A549 (cell line): ENCODE measurements at regions not wholly inside any gene's neighbourhood (a gene's known extent, or its start where the extent isn't known, plus 50 kb on each side); places are given as distances from the start of the nearest gene placed in this dataset.

ENCODE experiments used
- ATAC-seq, 2 experiments: fragments of 200-7000 bp in 1 of 2; fragments of >200 bp in 1 of 2; cut with Nextera tagmentation in 1 of 2; cut with Tn5 transposase in 1 of 2; 3 replicates each; pipeline versions ENCODE4 v1.8.0 to v1.9.1; 2018 to 2020; ENCODE audit warnings: mild to moderate bottlenecking in 1 of 2, moderate library complexity in 1 of 2
- CTCF ChIA-PET: fragments of 300-600 bp; sonication (Branson Sonifier 250); formaldehyde crosslinking; extraction: SDS; loops from one replicate; lab custom pipeline; 2021; ENCODE audit warnings: antibody characterized with exemption, inconsistent platforms; lab: Yijun Ruan, JAX
- POLR2A ChIA-PET: fragments of 350-600 bp; formaldehyde crosslinking; extraction: SDS; loops from one replicate; lab custom pipeline; 2021; ENCODE audit warnings: antibody characterized with exemption, inconsistent platforms; lab: Yijun Ruan, JAX
- DNase-seq, 2 experiments: peaks; one replicate each; pipeline versions ENCODE4 v3.0.0 to v3.0.0-alpha.2; 2011 to 2016; ENCODE audit warnings: low read depth in 1 of 2, low spot score in 1 of 2
- FAIRE-seq: peaks from 2 replicates; lab custom pipeline; 2011; peaks lifted over from hg19 to GRCh38; lab: Jason Lieb, UNC
- H3K27ac ChIP-seq, 2 experiments: fragments of >200 bp; sonication (Bioruptor Twin); formaldehyde crosslinking; 3 replicates each; pipeline ENCODE4 v1.5.1; 2016 to 2017
- H3K4me1 ChIP-seq: fragments of >200 bp; sonication (Bioruptor Twin); formaldehyde crosslinking; 3 replicates; pipeline ENCODE4 v1.6.1; 2016
- H3K4me2 ChIP-seq: fragments of >200 bp; sonication (Bioruptor Twin); formaldehyde crosslinking; 3 replicates; pipeline ENCODE4 v1.6.1; 2016
- H3K4me3 ChIP-seq: fragments of >200 bp; sonication (Bioruptor Twin); formaldehyde crosslinking; 3 replicates; pipeline ENCODE4 v1.5.1; 2016
- H3K9me3 ChIP-seq: fragments of >200 bp; sonication (Bioruptor Twin); formaldehyde crosslinking; 3 replicates; pipeline ENCODE4 v1.6.1; 2016
- CHD4 ChIP-seq: fragments of 200-600 bp; sonication (generic); IDR thresholded peaks from 2 replicates; pipeline ENCODE4 v1.6.1; 2016; ENCODE audit warnings: antibody characterized with exemption, mild to moderate bottlenecking, borderline replicate concordance
- EHF ChIP-seq: fragments of 250-450 bp; sonication (Bioruptor Pico); IDR thresholded peaks from 2 replicates; pipeline ENCODE4 v1.5.0; 2020; ENCODE audit warnings: mild to moderate bottlenecking
- EHMT2 ChIP-seq: fragments of 200-600 bp; sonication (generic); IDR thresholded peaks from 2 replicates; pipeline ENCODE4 v1.6.1; 2016; ENCODE audit warnings: antibody characterized with exemption, low read depth, mild to moderate bottlenecking, moderate library complexity
- HOXB5 ChIP-seq: fragments of 250-450 bp; sonication (Bioruptor Pico); IDR thresholded peaks from 2 replicates; pipeline ENCODE4 v1.5.0; 2020; ENCODE audit warnings: mild to moderate bottlenecking, moderate library complexity
- JUNB ChIP-seq: fragments of >200 bp; sonication (Bioruptor Twin); formaldehyde crosslinking; IDR thresholded peaks from 2 replicates; pipeline ENCODE4 v1.6.1; 2016
- KDM1A ChIP-seq: fragments of 200-600 bp; sonication (generic); IDR thresholded peaks from 2 replicates; pipeline ENCODE4 v1.6.1; 2016; ENCODE audit warnings: low read depth, mild to moderate bottlenecking
- KDM5A ChIP-seq: fragments of 200-600 bp; sonication (generic); IDR thresholded peaks from 2 replicates; pipeline ENCODE4 v1.6.1; 2016; ENCODE audit warnings: antibody characterized with exemption, mild to moderate bottlenecking
- MAFK ChIP-seq: fragments of 450-650 bp; IDR thresholded peaks from 2 replicates; pipeline ENCODE4 v1.6.1; 2014; ENCODE audit not compliant: partially characterized antibody
- MAZ ChIP-seq: fragments of 150-350 bp; IDR thresholded peaks from 2 replicates; pipeline ENCODE4 v1.6.1; 2014; ENCODE audit warnings: antibody characterized with exemption, low read depth, low read length, borderline replicate concordance
- MYC ChIP-seq: IDR thresholded peaks from 2 replicates; pipeline ENCODE4 v1.6.1; 2012; ENCODE audit warnings: mild to moderate bottlenecking, inconsistent platforms, low read length, improper control_type of control experiment, borderline replicate concordance
- PHF8 ChIP-seq: fragments of 200-600 bp; sonication (generic); IDR thresholded peaks from 2 replicates; pipeline ENCODE4 v1.6.1; 2016; ENCODE audit warnings: low read depth, mild to moderate bottlenecking, antibody characterized with exemption, moderate library complexity, borderline replicate concordance
- POLR2AphosphoS2 ChIP-seq: conservative IDR thresholded peaks from 2 replicates; pipeline ENCODE4 v1.6.1; 2012; ENCODE audit warnings: low read length, improper control_type of control experiment, inconsistent platforms
- TFCP2L1 ChIP-seq: fragments of 250-450 bp; sonication (Bioruptor Pico); IDR thresholded peaks from 2 replicates; pipeline ENCODE4 v1.5.0; 2021; ENCODE audit warnings: mild to moderate bottlenecking
- ZSCAN20 ChIP-seq: fragments of 250-450 bp; sonication (Bioruptor Pico); IDR thresholded peaks from 2 replicates; pipeline ENCODE4 v1.8.0; 2022; ENCODE audit warnings: mild to moderate bottlenecking, moderate library complexity
- WGBS: methylation state at CpG from one replicate; pipeline ENCODE4 v1.1.6; 2017; ENCODE audit errors: missing lambda C conversion rate; 5-methylcytosine and 5-hydroxymethylcytosine counted together
- TF ChIP-seq, protein P1 (sequence below): fragments of 250-450 bp; sonication (Bioruptor Pico); IDR thresholded peaks from 2 replicates; pipeline ENCODE4 v1.5.0; 2020; ENCODE audit warnings: low read depth, mild to moderate bottlenecking, moderate library complexity
- TF ChIP-seq, protein P2 (sequence below): fragments of 200-600 bp; sonication (generic); IDR thresholded peaks from 2 replicates; pipeline ENCODE4 v1.6.1; 2016; ENCODE audit warnings: antibody characterized with exemption, mild to moderate bottlenecking, moderate library complexity
- TF ChIP-seq, protein P3 (sequence below): fragments of >200 bp; sonication (Bioruptor Twin); formaldehyde crosslinking; IDR thresholded peaks from 2 replicates; pipeline ENCODE4 v1.6.1; 2016
- TF ChIP-seq, protein P4 (sequence below): IDR thresholded peaks from 2 replicates; pipeline ENCODE4 v1.6.1; 2012
- TF ChIP-seq, protein P5 (sequence below): fragments of >200 bp; sonication (Bioruptor Twin); formaldehyde crosslinking; IDR thresholded peaks from 3 replicates; pipeline ENCODE4 v1.6.1; 2016
- TF ChIP-seq, protein P6 (sequence below): IDR thresholded peaks from 2 replicates; pipeline ENCODE4 v1.6.1; 2012

DNA sequence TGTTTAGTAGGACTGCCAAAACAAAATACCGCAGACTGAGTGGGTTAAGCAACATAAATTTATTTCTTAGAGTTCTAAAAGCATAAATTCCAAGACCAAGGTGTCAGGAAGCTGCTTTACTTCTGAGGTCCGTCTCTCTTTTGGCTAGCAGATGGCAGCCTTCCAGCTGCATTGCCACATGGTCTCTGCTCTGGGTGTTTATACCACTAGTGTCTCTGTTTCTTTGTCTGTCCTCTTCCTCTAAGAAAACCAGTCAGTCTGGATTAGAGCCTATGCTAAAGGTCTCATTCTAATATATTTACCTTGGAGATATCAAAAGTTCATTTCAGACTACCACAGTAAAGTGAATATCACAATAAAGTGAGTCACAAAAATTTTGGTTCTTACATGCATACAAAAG is 519.8 kb downstream of the COL11A1 start:
- ChIA-PET CTCF (no interaction called here), POLR2A (no interaction called here)
- 22% methylated on average over 2 of the region's 2 CpGs for WGBS
- no peak overlapping the region for H3K4me3 ChIP-seq
- no peaks in the 10 kb centered on the region for H3K9me3 ChIP-seq
- ATAC-seq (no peak), FAIRE-seq (no peak)
- no peak overlapping the region for H3K27ac ChIP-seq
- no peak for TF ChIP-seq JUNB
- TF ChIP-seq MAZ: no peak
- no peak for TF ChIP-seq KDM5A
- no peak for TF ChIP-seq HOXB5
- TF ChIP-seq POLR2AphosphoS2: no peak
- TF ChIP-seq, protein P1, sequence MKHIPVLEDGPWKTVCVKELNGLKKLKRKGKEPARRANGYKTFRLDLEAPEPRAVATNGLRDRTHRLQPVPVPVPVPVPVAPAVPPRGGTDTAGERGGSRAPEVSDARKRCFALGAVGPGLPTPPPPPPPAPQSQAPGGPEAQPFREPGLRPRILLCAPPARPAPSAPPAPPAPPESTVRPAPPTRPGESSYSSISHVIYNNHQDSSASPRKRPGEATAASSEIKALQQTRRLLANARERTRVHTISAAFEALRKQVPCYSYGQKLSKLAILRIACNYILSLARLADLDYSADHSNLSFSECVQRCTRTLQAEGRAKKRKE (CRISPR knock-in tag): no peak
- TF ChIP-seq, protein P2, sequence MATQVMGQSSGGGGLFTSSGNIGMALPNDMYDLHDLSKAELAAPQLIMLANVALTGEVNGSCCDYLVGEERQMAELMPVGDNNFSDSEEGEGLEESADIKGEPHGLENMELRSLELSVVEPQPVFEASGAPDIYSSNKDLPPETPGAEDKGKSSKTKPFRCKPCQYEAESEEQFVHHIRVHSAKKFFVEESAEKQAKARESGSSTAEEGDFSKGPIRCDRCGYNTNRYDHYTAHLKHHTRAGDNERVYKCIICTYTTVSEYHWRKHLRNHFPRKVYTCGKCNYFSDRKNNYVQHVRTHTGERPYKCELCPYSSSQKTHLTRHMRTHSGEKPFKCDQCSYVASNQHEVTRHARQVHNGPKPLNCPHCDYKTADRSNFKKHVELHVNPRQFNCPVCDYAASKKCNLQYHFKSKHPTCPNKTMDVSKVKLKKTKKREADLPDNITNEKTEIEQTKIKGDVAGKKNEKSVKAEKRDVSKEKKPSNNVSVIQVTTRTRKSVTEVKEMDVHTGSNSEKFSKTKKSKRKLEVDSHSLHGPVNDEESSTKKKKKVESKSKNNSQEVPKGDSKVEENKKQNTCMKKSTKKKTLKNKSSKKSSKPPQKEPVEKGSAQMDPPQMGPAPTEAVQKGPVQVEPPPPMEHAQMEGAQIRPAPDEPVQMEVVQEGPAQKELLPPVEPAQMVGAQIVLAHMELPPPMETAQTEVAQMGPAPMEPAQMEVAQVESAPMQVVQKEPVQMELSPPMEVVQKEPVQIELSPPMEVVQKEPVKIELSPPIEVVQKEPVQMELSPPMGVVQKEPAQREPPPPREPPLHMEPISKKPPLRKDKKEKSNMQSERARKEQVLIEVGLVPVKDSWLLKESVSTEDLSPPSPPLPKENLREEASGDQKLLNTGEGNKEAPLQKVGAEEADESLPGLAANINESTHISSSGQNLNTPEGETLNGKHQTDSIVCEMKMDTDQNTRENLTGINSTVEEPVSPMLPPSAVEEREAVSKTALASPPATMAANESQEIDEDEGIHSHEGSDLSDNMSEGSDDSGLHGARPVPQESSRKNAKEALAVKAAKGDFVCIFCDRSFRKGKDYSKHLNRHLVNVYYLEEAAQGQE: no peak
- TF ChIP-seq, protein P3, sequence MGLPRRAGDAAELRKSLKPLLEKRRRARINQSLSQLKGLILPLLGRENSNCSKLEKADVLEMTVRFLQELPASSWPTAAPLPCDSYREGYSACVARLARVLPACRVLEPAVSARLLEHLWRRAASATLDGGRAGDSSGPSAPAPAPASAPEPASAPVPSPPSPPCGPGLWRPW: no peak
- no peak for TF ChIP-seq EHF (CRISPR knock-in tag)
- no peak for TF ChIP-seq PHF8
- no peak for TF ChIP-seq MAFK
- no peak for TF ChIP-seq MYC
- TF ChIP-seq, protein P4, sequence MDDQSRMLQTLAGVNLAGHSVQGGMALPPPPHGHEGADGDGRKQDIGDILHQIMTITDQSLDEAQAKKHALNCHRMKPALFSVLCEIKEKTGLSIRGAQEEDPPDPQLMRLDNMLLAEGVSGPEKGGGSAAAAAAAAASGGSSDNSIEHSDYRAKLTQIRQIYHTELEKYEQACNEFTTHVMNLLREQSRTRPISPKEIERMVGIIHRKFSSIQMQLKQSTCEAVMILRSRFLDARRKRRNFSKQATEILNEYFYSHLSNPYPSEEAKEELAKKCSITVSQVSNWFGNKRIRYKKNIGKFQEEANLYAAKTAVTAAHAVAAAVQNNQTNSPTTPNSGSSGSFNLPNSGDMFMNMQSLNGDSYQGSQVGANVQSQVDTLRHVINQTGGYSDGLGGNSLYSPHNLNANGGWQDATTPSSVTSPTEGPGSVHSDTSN: no peak
- no peak for TF ChIP-seq KDM1A
- no peak for TF ChIP-seq TFCP2L1 (CRISPR knock-in tag)
- TF ChIP-seq, protein P5, sequence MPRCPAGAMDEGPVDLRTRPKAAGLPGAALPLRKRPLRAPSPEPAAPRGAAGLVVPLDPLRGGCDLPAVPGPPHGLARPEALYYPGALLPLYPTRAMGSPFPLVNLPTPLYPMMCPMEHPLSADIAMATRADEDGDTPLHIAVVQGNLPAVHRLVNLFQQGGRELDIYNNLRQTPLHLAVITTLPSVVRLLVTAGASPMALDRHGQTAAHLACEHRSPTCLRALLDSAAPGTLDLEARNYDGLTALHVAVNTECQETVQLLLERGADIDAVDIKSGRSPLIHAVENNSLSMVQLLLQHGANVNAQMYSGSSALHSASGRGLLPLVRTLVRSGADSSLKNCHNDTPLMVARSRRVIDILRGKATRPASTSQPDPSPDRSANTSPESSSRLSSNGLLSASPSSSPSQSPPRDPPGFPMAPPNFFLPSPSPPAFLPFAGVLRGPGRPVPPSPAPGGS: no peak
- TF ChIP-seq, protein P6, sequence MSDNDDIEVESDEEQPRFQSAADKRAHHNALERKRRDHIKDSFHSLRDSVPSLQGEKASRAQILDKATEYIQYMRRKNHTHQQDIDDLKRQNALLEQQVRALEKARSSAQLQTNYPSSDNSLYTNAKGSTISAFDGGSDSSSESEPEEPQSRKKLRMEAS: no peak
- no peak for TF ChIP-seq ZSCAN20 (CRISPR knock-in tag)
- no peak for TF ChIP-seq EHMT2
- TF ChIP-seq, all 56 proteins: peak for 0
- Histone ChIP-seq H3K4me2 (no peak overlapping the region), H3K4me1 (no peaks in the 10 kb centered on the region)
- no peak for DNase-seq

DNA sequence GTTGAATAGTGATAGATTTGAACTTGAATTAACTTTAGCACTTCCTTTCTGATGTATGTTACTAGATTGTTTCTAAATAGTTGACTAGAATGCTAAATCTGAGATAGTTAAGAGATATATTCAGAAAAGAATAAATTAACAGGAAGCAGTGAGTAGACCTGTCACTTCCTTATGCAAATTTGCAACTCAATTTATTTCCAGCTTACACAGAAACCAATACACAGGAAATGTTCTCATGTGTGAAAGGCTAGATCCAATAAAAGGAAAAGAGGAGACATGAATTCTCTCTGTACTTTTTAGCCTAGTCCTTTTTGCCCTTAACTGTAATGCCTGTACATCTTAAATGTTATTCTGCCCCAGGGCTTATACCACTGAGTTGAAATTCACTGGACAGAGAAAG is 522.3 kb downstream of the COL11A1 start:
- ATAC-seq: no peak
- TF ChIP-seq, protein P6: no peak
- TF ChIP-seq, protein P2: no peak
- TF ChIP-seq MAZ: no peak
- TF ChIP-seq CHD4: no peak
- H3K9me3 ChIP-seq: no peaks in the 10 kb centered on the region
- DNase-seq: no peak
- H3K4me2 ChIP-seq: no peak overlapping the region
- no peaks in the 10 kb centered on the region for H3K4me1 ChIP-seq
- no peak overlapping the region for H3K4me3 ChIP-seq
- ChIA-PET POLR2A (no interaction called here), CTCF (no interaction called here)
- H3K27ac ChIP-seq: no peak overlapping the region
- no peak for FAIRE-seq
